ENCODE measurements at regions not wholly inside any gene's neighbourhood (a gene's known extent, or its start where the extent isn't known, plus 50 kb on each side); places are given as distances from the start of the nearest gene placed in this dataset.

DNA sequence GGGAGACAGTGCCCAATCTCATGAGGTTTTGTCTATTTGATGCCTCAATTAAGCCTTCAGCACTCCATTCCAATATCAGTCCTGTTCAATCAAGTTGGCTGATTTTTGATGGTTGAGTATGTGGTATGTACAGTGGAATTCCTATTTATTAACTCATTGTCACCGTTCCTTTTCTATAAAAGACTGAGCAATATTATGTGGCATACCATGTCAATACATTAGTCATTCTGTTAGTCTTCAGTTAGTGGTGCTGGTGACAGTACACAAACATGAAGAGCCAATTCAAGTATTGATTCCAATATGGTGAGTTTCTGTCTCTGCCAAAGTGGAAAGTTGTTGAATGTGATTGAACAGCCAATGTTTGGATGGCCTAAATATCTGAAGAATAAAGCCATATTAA, 1343.9 kb downstream of the SUCLG1 start:
- Histone ChIP-seq H3K27me3 (ENCODE audit: control insufficient read depth, insufficient read depth, low read length) (no peaks in the 10 kb centered on the region), H3K9me3 (ENCODE audit: control insufficient read depth in 2 of 3, insufficient read depth in 1 of 3, low read length in 3 of 3) (no peaks in the 10 kb centered on the region), H3K9ac (ENCODE audit: low read length in 3 of 3) (no peak overlapping the region), H3K4me1 (ENCODE audit: control insufficient read depth in 2 of 3, insufficient read depth in 2 of 3, low read depth in 1 of 3, low read length in 3 of 3) (no peaks in the 10 kb centered on the region), H3K27ac (ENCODE audit: low read depth in 2 of 2, low read length in 2 of 2) (no peak overlapping the region), H3K4me3 (ENCODE audit: low read length in 3 of 3) (no peak overlapping the region), H3K36me3 (ENCODE audit: control insufficient read depth in 2 of 3, insufficient read depth in 3 of 3, low read length in 3 of 3) (no peaks in the 10 kb centered on the region)
- FAIRE-seq (no peak), DNase-seq (no peak)
- intact Hi-C loops (cut with DNase I): no loop called here
- TF ChIP-seq, protein P1, sequence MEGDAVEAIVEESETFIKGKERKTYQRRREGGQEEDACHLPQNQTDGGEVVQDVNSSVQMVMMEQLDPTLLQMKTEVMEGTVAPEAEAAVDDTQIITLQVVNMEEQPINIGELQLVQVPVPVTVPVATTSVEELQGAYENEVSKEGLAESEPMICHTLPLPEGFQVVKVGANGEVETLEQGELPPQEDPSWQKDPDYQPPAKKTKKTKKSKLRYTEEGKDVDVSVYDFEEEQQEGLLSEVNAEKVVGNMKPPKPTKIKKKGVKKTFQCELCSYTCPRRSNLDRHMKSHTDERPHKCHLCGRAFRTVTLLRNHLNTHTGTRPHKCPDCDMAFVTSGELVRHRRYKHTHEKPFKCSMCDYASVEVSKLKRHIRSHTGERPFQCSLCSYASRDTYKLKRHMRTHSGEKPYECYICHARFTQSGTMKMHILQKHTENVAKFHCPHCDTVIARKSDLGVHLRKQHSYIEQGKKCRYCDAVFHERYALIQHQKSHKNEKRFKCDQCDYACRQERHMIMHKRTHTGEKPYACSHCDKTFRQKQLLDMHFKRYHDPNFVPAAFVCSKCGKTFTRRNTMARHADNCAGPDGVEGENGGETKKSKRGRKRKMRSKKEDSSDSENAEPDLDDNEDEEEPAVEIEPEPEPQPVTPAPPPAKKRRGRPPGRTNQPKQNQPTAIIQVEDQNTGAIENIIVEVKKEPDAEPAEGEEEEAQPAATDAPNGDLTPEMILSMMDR (IDR thresholded peaks at IDR 0.05; ENCODE audit: borderline replicate concordance, extremely low read depth, insufficient read depth): no peak

DNA sequence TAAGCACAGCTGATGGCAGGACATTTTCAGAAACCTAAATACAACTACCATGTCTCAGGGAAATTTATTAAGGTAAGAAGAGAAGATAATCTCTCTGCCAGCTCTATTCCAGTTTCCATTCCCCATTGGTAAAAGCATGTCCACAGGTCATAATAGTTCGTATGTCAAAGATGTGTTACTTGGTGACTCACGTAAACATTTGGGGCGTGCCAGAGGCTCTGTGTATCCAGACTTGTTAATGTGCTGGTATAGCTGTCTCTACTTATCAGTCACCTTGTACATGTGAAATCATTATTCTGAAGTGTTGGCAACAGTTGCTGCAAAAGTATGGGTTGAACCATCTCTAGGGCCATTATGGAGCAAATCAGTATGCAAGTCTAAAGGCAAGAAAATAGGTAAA, 1345.1 kb downstream of the SUCLG1 start:
- no peak for FAIRE-seq

DNA sequence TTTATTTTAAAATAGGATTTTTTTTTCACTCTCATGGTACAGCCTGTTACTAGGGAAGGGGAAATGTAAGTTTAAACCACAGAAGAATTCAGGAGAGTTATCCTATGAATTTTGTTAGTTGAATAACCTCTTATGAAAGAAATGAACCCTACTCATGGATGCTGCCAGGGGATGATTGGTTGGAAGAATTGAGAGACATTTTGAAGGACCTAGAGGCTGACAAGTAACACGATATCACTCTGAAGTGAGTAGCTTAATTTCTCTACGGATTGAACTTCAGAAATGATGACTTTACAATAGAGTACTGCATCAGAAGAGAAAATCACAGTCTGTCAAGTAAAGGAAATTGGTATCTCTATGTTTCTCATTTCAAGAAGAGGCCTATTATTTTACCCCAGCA, 1346.2 kb downstream of the SUCLG1 start:
- FAIRE-seq: no peak
- H3K9ac ChIP-seq (ENCODE audit: low read length in 3 of 3): no peak overlapping the region

More for the DNA sequence above, 1345.1 kb downstream of the SUCLG1 start:
- H3K4me1 ChIP-seq (ENCODE audit: control insufficient read depth in 2 of 3, insufficient read depth in 2 of 3, low read depth in 1 of 3, low read length in 3 of 3): no peaks in the 10 kb centered on the region
- intact Hi-C loops (cut with DNase I): no loop called here
- H3K9ac ChIP-seq (ENCODE audit: low read length in 3 of 3): no peak overlapping the region
- H3K27ac ChIP-seq (ENCODE audit: low read depth in 2 of 2, low read length in 2 of 2): no peak overlapping the region
- H3K36me3 ChIP-seq (ENCODE audit: control insufficient read depth in 2 of 3, insufficient read depth in 3 of 3, low read length in 3 of 3): no peaks in the 10 kb centered on the region
- TF ChIP-seq, protein P1 (IDR thresholded peaks at IDR 0.05; ENCODE audit: borderline replicate concordance, extremely low read depth, insufficient read depth): no peak
- H3K27me3 ChIP-seq (ENCODE audit: control insufficient read depth, insufficient read depth, low read length): no peaks in the 10 kb centered on the region
- no peak for DNase-seq
- H3K9me3 ChIP-seq (ENCODE audit: control insufficient read depth in 2 of 3, insufficient read depth in 1 of 3, low read length in 3 of 3): no peaks in the 10 kb centered on the region
- no peak overlapping the region for H3K4me3 ChIP-seq (ENCODE audit: low read length in 3 of 3)

More for the DNA sequence above, 1346.2 kb downstream of the SUCLG1 start:
- Histone ChIP-seq H3K9me3 (ENCODE audit: control insufficient read depth in 2 of 3, insufficient read depth in 1 of 3, low read length in 3 of 3) (no peaks in the 10 kb centered on the region), H3K4me3 (ENCODE audit: low read length in 3 of 3) (no peak overlapping the region), H3K27ac (ENCODE audit: low read depth in 2 of 2, low read length in 2 of 2) (no peak overlapping the region), H3K27me3 (ENCODE audit: control insufficient read depth, insufficient read depth, low read length) (no peaks in the 10 kb centered on the region), H3K36me3 (ENCODE audit: control insufficient read depth in 2 of 3, insufficient read depth in 3 of 3, low read length in 3 of 3) (no peaks in the 10 kb centered on the region), H3K4me1 (ENCODE audit: control insufficient read depth in 2 of 3, insufficient read depth in 2 of 3, low read depth in 1 of 3, low read length in 3 of 3) (no peaks in the 10 kb centered on the region)
- DNase-seq: no peak
- TF ChIP-seq, protein P1 (IDR thresholded peaks at IDR 0.05; ENCODE audit: borderline replicate concordance, extremely low read depth, insufficient read depth): no peak
- intact Hi-C loops (cut with DNase I): no loop called here
